DND-41 (cell line): ENCODE measurements at regions not wholly inside any gene's neighbourhood (a gene's known extent, or its start where the extent isn't known, plus 50 kb on each side); places are given as distances from the start of the nearest gene placed in this dataset.

ENCODE experiments used
- ATAC-seq: fragments of 200-7000 bp; cut with Tn5 transposase; 3 replicates; pipeline ENCODE4 v1.9.1; 2021; ENCODE audit warnings: low read depth; ENCODE audit not compliant: insufficient read depth
- DNase-seq: peaks from one replicate; pipeline ENCODE4 v3.0.0-alpha.2; 2020
- H2AFZ ChIP-seq: 2 replicates; pipeline ENCODE4 v1.6.0; 2012; ENCODE audit warnings: low read depth, low read length
- H3K27ac ChIP-seq: 2 replicates; pipeline ENCODE4 v1.5.1; 2012; ENCODE audit warnings: low read length, inconsistent platforms
- H3K27me3 ChIP-seq: fragments of 200-600 bp; sonication (generic); 2 replicates; pipeline ENCODE4 v1.6.0; 2012; ENCODE audit warnings: low read length, mild to moderate bottlenecking, inconsistent platforms; ENCODE audit not compliant: insufficient read depth, poor library complexity
- H3K36me3 ChIP-seq: 2 replicates; pipeline ENCODE4 v1.5.1; 2012; ENCODE audit warnings: low read length, inconsistent platforms; ENCODE audit not compliant: insufficient read depth
- H3K4me1 ChIP-seq: 2 replicates; pipeline ENCODE4 v1.5.1; 2012; ENCODE audit warnings: mild to moderate bottlenecking, low read length; ENCODE audit not compliant: insufficient read depth
- H3K4me2 ChIP-seq: 2 replicates; pipeline ENCODE4 v1.6.0; 2012; ENCODE audit warnings: mild to moderate bottlenecking, moderate library complexity, low read length, inconsistent platforms; ENCODE audit not compliant: insufficient read depth
- H3K4me3 ChIP-seq, 2 experiments: fragments of 200-600 bp in 1 of 2; shearing (Covaris generic) in 1 of 2; 2 replicates each; pipeline ENCODE4 v1.5.1; 2012 to 2016; ENCODE audit warnings: inconsistent platforms in 2 of 2, low read length in 2 of 2, mild to moderate bottlenecking in 2 of 2, low read depth in 1 of 2, moderate library complexity in 1 of 2
- H3K79me2 ChIP-seq: 2 replicates; pipeline ENCODE4 v1.6.0; 2012; ENCODE audit warnings: low read length, inconsistent platforms; ENCODE audit not compliant: insufficient read depth
- H3K9ac ChIP-seq: 2 replicates; pipeline ENCODE4 v1.6.0; 2012; ENCODE audit warnings: low read depth, mild to moderate bottlenecking, inconsistent platforms, low read length, moderate library complexity
- H3K9me3 ChIP-seq: 2 replicates; pipeline ENCODE4 v1.5.1; 2012; ENCODE audit warnings: low read length, moderate library complexity, mild to moderate bottlenecking, inconsistent platforms; ENCODE audit not compliant: insufficient read depth, severe bottlenecking
- H4K20me1 ChIP-seq: 2 replicates; pipeline ENCODE4 v1.6.0; 2012; ENCODE audit warnings: low read length; ENCODE audit not compliant: insufficient read depth
- EZH2 ChIP-seq: IDR thresholded peaks from 3 replicates; pipeline ENCODE4 v1.6.1; 2012; ENCODE audit warnings: borderline replicate concordance, low read depth, mild to moderate bottlenecking, moderate library complexity, low read length, inconsistent platforms; ENCODE audit not compliant: severe bottlenecking
- TF ChIP-seq, protein P1 (sequence below): IDR thresholded peaks from 2 replicates; pipeline ENCODE4 v1.5.1; 2012; ENCODE audit warnings: borderline replicate concordance, low read length, moderate library complexity, mild to moderate bottlenecking; ENCODE audit not compliant: poor library complexity, severe bottlenecking; ENCODE audit errors: extremely low read depth

DNA sequence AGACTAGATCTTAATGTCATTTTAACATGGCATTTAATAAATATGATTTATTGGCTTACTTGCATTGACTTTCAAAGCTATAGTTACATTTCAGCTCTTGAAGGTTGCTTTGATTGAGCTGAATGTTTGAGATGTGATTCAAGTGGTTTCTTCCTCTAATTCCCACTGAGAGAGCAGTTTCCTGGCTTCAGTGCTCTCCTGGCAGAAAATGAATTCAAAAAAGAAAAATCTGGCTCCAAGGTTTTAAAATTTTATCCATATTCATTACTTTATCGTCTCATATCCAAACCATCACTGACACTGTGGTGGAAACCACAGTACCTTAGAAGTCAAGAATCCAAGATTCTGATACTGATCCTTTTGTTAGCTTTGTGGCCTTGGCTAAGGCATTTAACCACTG, 263.1 kb upstream of the HSF2 start:
- H3K4me1 ChIP-seq, result no peaks in the 10 kb centered on the region
- no peak for ATAC-seq
- no peaks in the 10 kb centered on the region for H3K9me3 ChIP-seq
- TF ChIP-seq, protein P1, sequence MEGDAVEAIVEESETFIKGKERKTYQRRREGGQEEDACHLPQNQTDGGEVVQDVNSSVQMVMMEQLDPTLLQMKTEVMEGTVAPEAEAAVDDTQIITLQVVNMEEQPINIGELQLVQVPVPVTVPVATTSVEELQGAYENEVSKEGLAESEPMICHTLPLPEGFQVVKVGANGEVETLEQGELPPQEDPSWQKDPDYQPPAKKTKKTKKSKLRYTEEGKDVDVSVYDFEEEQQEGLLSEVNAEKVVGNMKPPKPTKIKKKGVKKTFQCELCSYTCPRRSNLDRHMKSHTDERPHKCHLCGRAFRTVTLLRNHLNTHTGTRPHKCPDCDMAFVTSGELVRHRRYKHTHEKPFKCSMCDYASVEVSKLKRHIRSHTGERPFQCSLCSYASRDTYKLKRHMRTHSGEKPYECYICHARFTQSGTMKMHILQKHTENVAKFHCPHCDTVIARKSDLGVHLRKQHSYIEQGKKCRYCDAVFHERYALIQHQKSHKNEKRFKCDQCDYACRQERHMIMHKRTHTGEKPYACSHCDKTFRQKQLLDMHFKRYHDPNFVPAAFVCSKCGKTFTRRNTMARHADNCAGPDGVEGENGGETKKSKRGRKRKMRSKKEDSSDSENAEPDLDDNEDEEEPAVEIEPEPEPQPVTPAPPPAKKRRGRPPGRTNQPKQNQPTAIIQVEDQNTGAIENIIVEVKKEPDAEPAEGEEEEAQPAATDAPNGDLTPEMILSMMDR, result no peak
- TF ChIP-seq EZH2, result no peak
- no peak for DNase-seq
- H3K9ac ChIP-seq, result no peak overlapping the region
- no peaks in the 10 kb centered on the region for H3K36me3 ChIP-seq
- H3K79me2 ChIP-seq, result no peaks in the 10 kb centered on the region
- H4K20me1 ChIP-seq, result no peaks in the 10 kb centered on the region
- no peaks in the 10 kb centered on the region for H3K27me3 ChIP-seq
- no peak overlapping the region for H3K4me3 ChIP-seq
- no peak overlapping the region for H2AFZ ChIP-seq
- no peak overlapping the region for H3K4me2 ChIP-seq
- H3K27ac ChIP-seq, result no peak overlapping the region

- no peak overlapping the region for H3K4me3 ChIP-seq
- H3K4me2 ChIP-seq, result no peak overlapping the region
- H3K36me3 ChIP-seq, result no peaks in the 10 kb centered on the region
- DNase-seq (no peak), ATAC-seq (no peak)
- no peak overlapping the region for H2AFZ ChIP-seq
- H3K4me1 ChIP-seq, result no peaks in the 10 kb centered on the region
- H3K79me2 ChIP-seq, result no peaks in the 10 kb centered on the region
- no peaks in the 10 kb centered on the region for H4K20me1 ChIP-seq
- H3K27me3 ChIP-seq, result no peaks in the 10 kb centered on the region
- no peak overlapping the region for H3K9ac ChIP-seq
- no peaks in the 10 kb centered on the region for H3K9me3 ChIP-seq
- no peak for TF ChIP-seq EZH2
- TF ChIP-seq, protein P1, result no peak
- no peak overlapping the region for H3K27ac ChIP-seq
These were observed 259.4 kb upstream of the HSF2 start for GRCh38 chr6:122140031-122140430.

- Histone ChIP-seq H3K9ac (no peak overlapping the region), H3K4me2 (no peak overlapping the region), H4K20me1 (no peaks in the 10 kb centered on the region), H3K4me3 (no peak overlapping the region), H3K9me3 (no peaks in the 10 kb centered on the region), H3K27me3 (no peaks in the 10 kb centered on the region), H3K36me3 (no peaks in the 10 kb centered on the region), H3K79me2 (no peaks in the 10 kb centered on the region), H3K27ac (no peak overlapping the region), H2AFZ (no peak overlapping the region), H3K4me1 (no peaks in the 10 kb centered on the region)
- no peak for TF ChIP-seq EZH2
- TF ChIP-seq, protein P1, result no peak
- ATAC-seq (no peak), DNase-seq (no peak)
These were observed 258.2 kb upstream of the HSF2 start for GRCh38 chr6:122141246-122141645.
